ENCODE measurements at regions not wholly inside any gene's neighbourhood (a gene's known extent, or its start where the extent isn't known, plus 50 kb on each side); places are given as distances from the start of the nearest gene placed in this dataset.

- Histone ChIP-seq H3K4me3 (no peak overlapping the region), H3K27ac (no peak overlapping the region), H3K79me2 (ENCODE audit: low read depth) (no peaks in the 10 kb centered on the region), H3K4me2 (no peak overlapping the region), H3K36me3 (ENCODE audit: low read depth) (no peaks in the 10 kb centered on the region), H3K4me1 (replicated peaks; ENCODE audit: insufficient read depth) (no peaks in the 10 kb centered on the region), H3K27me3 (ENCODE audit: insufficient read depth, low read depth) (no peaks in the 10 kb centered on the region), H3F3A (ENCODE audit: insufficient read depth, low read depth) (no peaks in the 10 kb centered on the region), H3K9me2 (ENCODE audit: insufficient read depth) (no peaks in the 10 kb centered on the region), H4K20me1 (ENCODE audit: insufficient read depth) (no peaks in the 10 kb centered on the region), H2AFZ (no peak overlapping the region), H3K9me3 (ENCODE audit: insufficient read depth, low read depth) (no peaks in the 10 kb centered on the region)
- no peak for DNase-seq
- CTCF ChIA-PET, result no interaction called here
- POLR2A ChIA-PET (ENCODE audit: unreplicated experiment), result no interaction called here
- BruUV-seq (replicated peaks), result no TSS peak
- intact Hi-C loops (cut with micrococcal nuclease; ENCODE audit: unreplicated experiment), result no loop called here
- TF ChIP-seq CTCF (conservative IDR thresholded peaks at IDR 0.05) (no peak), EZH2 (IDR thresholded peaks at IDR 0.05; ENCODE audit: low read depth) (no peak)
These were observed 605.5 kb upstream of the USP15 start for GRCh38 chr12:61654698-61655097.

- H3K9me2 ChIP-seq (ENCODE audit: insufficient read depth), result no peaks in the 10 kb centered on the region
- H3F3A ChIP-seq (ENCODE audit: insufficient read depth, low read depth), result no peaks in the 10 kb centered on the region
- H4K20me1 ChIP-seq (ENCODE audit: insufficient read depth), result no peaks in the 10 kb centered on the region
- no peak for DNase-seq
- no peak for TF ChIP-seq CTCF (conservative IDR thresholded peaks at IDR 0.05)
- TF ChIP-seq EZH2 (IDR thresholded peaks at IDR 0.05; ENCODE audit: low read depth), result no peak
- no peak overlapping the region for H3K4me2 ChIP-seq
- no peaks in the 10 kb centered on the region for H3K4me1 ChIP-seq (replicated peaks; ENCODE audit: insufficient read depth)
- no peak overlapping the region for H3K27ac ChIP-seq
- H3K79me2 ChIP-seq (ENCODE audit: low read depth), result no peaks in the 10 kb centered on the region
- CTCF ChIA-PET, result no interaction called here
- no peaks in the 10 kb centered on the region for H3K36me3 ChIP-seq (ENCODE audit: low read depth)
- POLR2A ChIA-PET (ENCODE audit: unreplicated experiment), result no interaction called here
- H2AFZ ChIP-seq, result no peak overlapping the region
- H3K9me3 ChIP-seq (ENCODE audit: insufficient read depth, low read depth), result no peaks in the 10 kb centered on the region
- no peaks in the 10 kb centered on the region for H3K27me3 ChIP-seq (ENCODE audit: insufficient read depth, low read depth)
- BruUV-seq (replicated peaks), result no TSS peak
- intact Hi-C loops (cut with micrococcal nuclease; ENCODE audit: unreplicated experiment), result no loop called here
- H3K4me3 ChIP-seq, result no peak overlapping the region
These were observed 605.0 kb upstream of the USP15 start for GRCh38 chr12:61655241-61655640.

GRCh38 chr12:61667676-61668075 lies 592.5 kb upstream of the USP15 start:
- no peak overlapping the region for H3K4me3 ChIP-seq
- DNase-seq, result no peak
- no peaks in the 10 kb centered on the region for H3K9me3 ChIP-seq (ENCODE audit: insufficient read depth, low read depth)
- no TSS peak for BruUV-seq (replicated peaks)
- ChIA-PET CTCF (no interaction called here), POLR2A (ENCODE audit: unreplicated experiment) (no interaction called here)
- no peaks in the 10 kb centered on the region for H3K9me2 ChIP-seq (ENCODE audit: insufficient read depth)
- H2AFZ ChIP-seq, result no peak overlapping the region
- no peaks in the 10 kb centered on the region for H3F3A ChIP-seq (ENCODE audit: insufficient read depth, low read depth)
- intact Hi-C loops (cut with micrococcal nuclease; ENCODE audit: unreplicated experiment), result no loop called here
- no peaks in the 10 kb centered on the region for H4K20me1 ChIP-seq (ENCODE audit: insufficient read depth)
- H3K36me3 ChIP-seq (ENCODE audit: low read depth), result no peaks in the 10 kb centered on the region
- no peaks in the 10 kb centered on the region for H3K79me2 ChIP-seq (ENCODE audit: low read depth)
- H3K27ac ChIP-seq, result no peak overlapping the region
- no peak overlapping the region for H3K4me2 ChIP-seq
- H3K27me3 ChIP-seq (ENCODE audit: insufficient read depth, low read depth), result no peaks in the 10 kb centered on the region
- no peaks in the 10 kb centered on the region for H3K4me1 ChIP-seq (replicated peaks; ENCODE audit: insufficient read depth)
- TF ChIP-seq EZH2 (IDR thresholded peaks at IDR 0.05; ENCODE audit: low read depth), result no peak
- TF ChIP-seq CTCF (conservative IDR thresholded peaks at IDR 0.05), result no peak
